Thyroid gland (tissue), 4 donors: ENCODE measurements at regions not wholly inside any gene's neighbourhood (a gene's known extent, or its start where the extent isn't known, plus 50 kb on each side); places are given as distances from the start of the nearest gene placed in this dataset.
"Not testable (repeated sequence)": the region's sequence is repeated elsewhere in the genome, so short reads cannot be mapped to it uniquely, and the experiment has no call there.

Source experiments
- CTCF ChIP-seq, 6 experiments: fragments of 200-600 bp in 3 of 6; fragments of 450-650 bp in 3 of 6; sonication (generic) in 3 of 6; IDR thresholded peaks; one replicate each; pipeline ENCODE4 v1.5.1; 2016 to 2019; ENCODE audit warnings: antibody characterized with exemption in 6 of 6, mild to moderate bottlenecking in 2 of 6, inconsistent platforms in 1 of 6, moderate library complexity in 1 of 6
- POLR2A ChIP-seq, 2 donors: fragments of 450-650 bp; IDR thresholded peaks; one replicate each; pipeline ENCODE4 v1.6.1; 2017; ENCODE audit warnings: antibody characterized with exemption in 2 of 2, mild to moderate bottlenecking in 2 of 2, moderate library complexity in 1 of 2

- TF ChIP-seq CTCF, POLR2A (IDR thresholded peaks at IDR 0.05): not testable (repeated sequence)
Measured at GRCh38 chr6:169086616-169087015, 167.0 kb downstream of the THBS2 start.
